GM12864 (cell line): ENCODE measurements at regions not wholly inside any gene's neighbourhood (a gene's known extent, or its start where the extent isn't known, plus 50 kb on each side); places are given as distances from the start of the nearest gene placed in this dataset.

Experiments used
- DNase-seq: peaks from one replicate; pipeline ENCODE4 v3.0.0-alpha.2; 2011; ENCODE audit warnings: low read depth
- H3K4me3 ChIP-seq: 2 replicates; pipeline ENCODE4 v1.5.1; 2011; ENCODE audit warnings: mild to moderate bottlenecking, low read depth, low read length, control low read depth
- TF ChIP-seq, protein P1 (sequence below): IDR thresholded peaks from 2 replicates; pipeline ENCODE4 v1.5.1; 2011; ENCODE audit warnings: low read depth, mild to moderate bottlenecking, moderate library complexity, low read length, control low read depth, inconsistent platforms; ENCODE audit errors: missing control alignments

DNA sequence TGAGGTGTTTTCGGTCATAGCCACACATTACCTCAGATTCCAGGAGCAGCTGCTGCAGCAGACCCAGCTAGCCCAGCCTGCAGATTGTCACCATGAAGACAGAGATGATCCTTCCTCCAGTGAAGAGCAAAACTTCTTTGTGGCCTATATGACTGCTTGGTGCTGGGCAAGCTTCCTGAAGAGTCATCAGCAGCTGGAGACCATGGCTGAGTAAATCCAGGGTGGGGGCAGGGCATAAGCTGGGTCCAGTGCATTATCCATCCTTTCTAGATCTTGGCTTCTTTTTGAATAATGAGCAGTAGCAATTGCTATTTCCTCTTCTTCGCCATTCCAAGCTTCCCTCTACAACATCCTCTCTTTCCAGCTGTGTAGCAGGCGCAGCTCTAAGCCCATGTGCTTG lies 373.1 kb upstream of the DDHD1 start:
- no peak overlapping the region for H3K4me3 ChIP-seq
- no peak for DNase-seq
- TF ChIP-seq, protein P1, sequence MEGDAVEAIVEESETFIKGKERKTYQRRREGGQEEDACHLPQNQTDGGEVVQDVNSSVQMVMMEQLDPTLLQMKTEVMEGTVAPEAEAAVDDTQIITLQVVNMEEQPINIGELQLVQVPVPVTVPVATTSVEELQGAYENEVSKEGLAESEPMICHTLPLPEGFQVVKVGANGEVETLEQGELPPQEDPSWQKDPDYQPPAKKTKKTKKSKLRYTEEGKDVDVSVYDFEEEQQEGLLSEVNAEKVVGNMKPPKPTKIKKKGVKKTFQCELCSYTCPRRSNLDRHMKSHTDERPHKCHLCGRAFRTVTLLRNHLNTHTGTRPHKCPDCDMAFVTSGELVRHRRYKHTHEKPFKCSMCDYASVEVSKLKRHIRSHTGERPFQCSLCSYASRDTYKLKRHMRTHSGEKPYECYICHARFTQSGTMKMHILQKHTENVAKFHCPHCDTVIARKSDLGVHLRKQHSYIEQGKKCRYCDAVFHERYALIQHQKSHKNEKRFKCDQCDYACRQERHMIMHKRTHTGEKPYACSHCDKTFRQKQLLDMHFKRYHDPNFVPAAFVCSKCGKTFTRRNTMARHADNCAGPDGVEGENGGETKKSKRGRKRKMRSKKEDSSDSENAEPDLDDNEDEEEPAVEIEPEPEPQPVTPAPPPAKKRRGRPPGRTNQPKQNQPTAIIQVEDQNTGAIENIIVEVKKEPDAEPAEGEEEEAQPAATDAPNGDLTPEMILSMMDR, result no peak

DNA sequence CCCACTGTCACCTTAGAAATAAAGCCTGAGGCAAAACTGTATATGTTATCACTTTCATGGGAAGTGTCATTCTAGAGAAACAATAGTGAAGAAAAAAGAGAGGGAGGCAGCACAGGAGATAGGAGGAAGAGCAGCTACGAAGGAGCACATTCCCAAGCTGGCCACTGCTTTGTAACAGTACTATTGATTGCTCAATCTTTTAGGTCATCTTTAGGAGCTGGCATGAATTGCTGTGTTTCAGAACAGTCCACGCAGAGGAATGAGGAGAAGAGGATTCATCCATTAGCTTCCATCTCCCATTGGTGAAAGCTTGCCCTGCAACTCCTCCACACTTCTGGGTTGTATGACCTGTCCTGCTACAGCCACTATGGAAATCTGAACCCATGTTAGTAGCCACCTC lies 372.5 kb upstream of the DDHD1 start:
- TF ChIP-seq, protein P1, result no peak

DNA sequence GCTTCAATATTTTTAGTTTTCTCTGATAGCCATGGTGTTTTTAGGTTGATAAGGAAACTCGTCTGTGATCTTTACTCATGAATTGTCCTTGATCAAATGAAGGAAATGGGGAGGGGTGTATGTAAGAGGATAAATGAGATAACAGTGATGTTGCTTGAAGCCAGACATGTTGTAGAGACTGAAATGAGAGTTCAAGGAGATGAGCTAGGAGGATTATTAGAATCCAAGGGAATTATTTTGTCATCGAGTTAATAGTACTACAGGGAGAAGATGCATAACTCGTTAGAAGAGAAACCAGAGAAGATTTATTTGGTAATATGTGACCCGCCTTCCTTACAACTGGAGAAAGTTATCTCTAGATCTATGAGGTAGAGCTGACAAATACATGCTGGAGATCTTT lies 371.3 kb upstream of the DDHD1 start:
- H3K4me3 ChIP-seq, result no peak overlapping the region
- no peak for DNase-seq
- TF ChIP-seq, protein P1, result no peak

More for the DNA sequence above, 372.5 kb upstream of the DDHD1 start:
- DNase-seq, result no peak
- H3K4me3 ChIP-seq, result no peak overlapping the region

DNA sequence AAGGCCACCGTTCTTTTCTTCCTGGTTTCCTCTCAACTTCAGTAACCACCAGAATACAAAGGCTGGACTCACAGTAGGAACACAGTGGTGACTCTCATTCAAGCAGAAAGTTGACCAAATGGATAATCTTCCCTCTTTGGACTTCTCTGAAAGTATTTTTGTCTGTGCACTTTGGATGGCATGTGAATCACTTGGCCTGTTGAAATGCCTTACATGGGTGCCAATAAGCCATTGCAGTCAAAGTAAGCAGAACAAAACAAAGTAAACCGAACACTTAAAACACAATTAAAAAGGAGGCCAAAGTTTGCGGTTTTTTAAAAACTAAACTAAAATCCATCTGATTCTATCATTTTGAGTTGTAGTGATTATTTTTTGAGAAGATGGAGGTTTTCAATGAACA lies 370.1 kb upstream of the DDHD1 start:
- no peak for DNase-seq
- TF ChIP-seq, protein P1, result no peak
- H3K4me3 ChIP-seq, result no peak overlapping the region

DNA sequence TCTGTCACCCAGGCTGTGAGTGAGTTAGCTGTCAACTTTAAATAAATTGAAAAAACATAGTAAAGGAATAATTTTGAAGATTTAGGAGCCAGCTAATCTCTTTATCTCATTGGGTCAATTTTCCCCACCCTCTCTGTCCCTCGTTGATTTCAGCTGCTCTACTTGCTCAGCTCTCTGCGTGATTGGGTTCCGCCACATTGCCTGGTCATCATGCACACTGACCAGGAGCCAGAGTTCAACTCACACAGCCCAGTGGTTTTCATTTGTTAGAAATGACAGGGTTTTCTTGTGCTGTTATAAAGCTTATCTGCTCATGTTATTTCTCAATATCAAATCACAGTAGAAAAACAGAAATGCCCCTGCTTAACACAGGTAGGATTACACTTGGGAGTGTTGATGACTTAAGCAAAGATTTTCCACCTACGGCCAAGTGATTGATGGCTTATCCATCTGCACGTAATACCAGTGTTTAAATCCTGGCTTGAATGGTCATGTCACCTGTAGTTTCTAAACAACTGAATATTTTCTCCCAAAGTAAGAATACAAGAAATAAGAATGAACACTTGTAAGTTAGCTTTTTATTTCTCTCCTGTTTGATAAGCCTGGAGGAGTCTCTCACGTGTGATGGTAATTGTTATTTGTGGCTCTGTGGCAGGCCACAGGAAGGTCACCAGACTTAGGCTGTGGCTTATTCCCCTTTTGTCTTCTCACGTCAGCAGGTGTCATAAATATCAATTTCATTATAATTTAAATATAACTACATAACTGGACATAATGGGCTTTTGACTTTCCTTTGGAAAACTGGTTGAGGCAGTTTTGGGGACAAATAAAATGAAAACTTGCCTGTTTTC lies 367.2 kb upstream of the DDHD1 start:
- no peak for DNase-seq
- TF ChIP-seq, protein P1, result no peak
- no peak overlapping the region for H3K4me3 ChIP-seq

DNA sequence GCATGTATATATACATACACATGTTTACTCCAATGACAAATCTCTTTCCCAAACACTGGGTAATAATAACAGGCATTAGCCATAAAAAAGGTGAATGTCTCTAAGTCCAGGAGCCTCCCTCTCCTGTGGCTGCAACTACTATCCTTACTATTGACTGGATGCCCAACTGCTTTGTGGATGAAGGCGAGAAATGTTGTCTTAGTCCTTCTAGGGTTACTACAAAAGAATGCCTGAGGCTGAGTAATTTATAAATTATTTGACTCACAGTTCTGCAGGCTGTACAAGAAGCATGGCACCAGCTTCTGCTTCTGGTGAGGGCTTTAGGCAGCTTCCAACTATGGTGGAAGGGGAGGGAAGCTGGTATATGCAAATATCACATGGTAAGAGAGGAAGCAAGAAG lies 366.0 kb upstream of the DDHD1 start:
- DNase-seq, result no peak
- TF ChIP-seq, protein P1, result no peak
- no peak overlapping the region for H3K4me3 ChIP-seq
